ENCODE measurements at regions not wholly inside any gene's neighbourhood (a gene's known extent, or its start where the extent isn't known, plus 50 kb on each side); places are given as distances from the start of the nearest gene placed in this dataset.

GRCh38 chr5:145681216-145681615 lies 153.9 kb downstream of the PRELID2 start:
- no peak overlapping the region for H3K27ac ChIP-seq (ENCODE audit: low read length)
- no peak for TF ChIP-seq EZH2phosphoT487 (IDR thresholded peaks at IDR 0.05; ENCODE audit: low read depth)
- no peak for TF ChIP-seq CTCF (IDR thresholded peaks at IDR 0.05; ENCODE audit: low read depth, low read length)
- no peak overlapping the region for H3K9ac ChIP-seq (ENCODE audit: low read length)
- no peaks in the 10 kb centered on the region for H3K4me1 ChIP-seq (ENCODE audit: low read length)
- no peaks in the 10 kb centered on the region for H3K27me3 ChIP-seq (ENCODE audit: low read depth, low read length)
- H3K9me3 ChIP-seq (ENCODE audit: insufficient read depth, low read length): no peaks in the 10 kb centered on the region
- no peak overlapping the region for H3K4me2 ChIP-seq (ENCODE audit: low read length)
- no peaks in the 10 kb centered on the region for H3K79me2 ChIP-seq (ENCODE audit: low read length)
- H2AFZ ChIP-seq (ENCODE audit: low read depth, low read length): no peak overlapping the region
- no peak overlapping the region for H3K4me3 ChIP-seq (ENCODE audit: low read length)
- H3K36me3 ChIP-seq (replicated peaks; ENCODE audit: low read depth, low read length): no peaks in the 10 kb centered on the region
- no peaks in the 10 kb centered on the region for H4K20me1 ChIP-seq (ENCODE audit: insufficient read depth, low read length)

- Histone ChIP-seq H3K27ac (ENCODE audit: low read length) (no peak overlapping the region), H3K79me2 (ENCODE audit: low read length) (no peaks in the 10 kb centered on the region), H3K9ac (ENCODE audit: low read length) (no peak overlapping the region), H2AFZ (ENCODE audit: low read depth, low read length) (no peak overlapping the region), H3K27me3 (ENCODE audit: low read depth, low read length) (no peaks in the 10 kb centered on the region), H3K4me1 (ENCODE audit: low read length) (no peaks in the 10 kb centered on the region), H3K4me3 (ENCODE audit: low read length) (no peak overlapping the region), H3K9me3 (ENCODE audit: insufficient read depth, low read length) (no peaks in the 10 kb centered on the region), H3K36me3 (replicated peaks; ENCODE audit: low read depth, low read length) (no peaks in the 10 kb centered on the region), H4K20me1 (ENCODE audit: insufficient read depth, low read length) (no peaks in the 10 kb centered on the region), H3K4me2 (ENCODE audit: low read length) (no peak overlapping the region)
- TF ChIP-seq CTCF (IDR thresholded peaks at IDR 0.05; ENCODE audit: low read depth, low read length) (no peak), EZH2phosphoT487 (IDR thresholded peaks at IDR 0.05; ENCODE audit: low read depth) (no peak)
Observed at GRCh38 chr5:145680767-145681166, 154.4 kb downstream of the PRELID2 start.

GRCh38 chr5:145680169-145680568 lies 155.0 kb downstream of the PRELID2 start:
- no peaks in the 10 kb centered on the region for H3K36me3 ChIP-seq (replicated peaks; ENCODE audit: low read depth, low read length)
- no peak overlapping the region for H3K27ac ChIP-seq (ENCODE audit: low read length)
- no peaks in the 10 kb centered on the region for H3K4me1 ChIP-seq (ENCODE audit: low read length)
- H2AFZ ChIP-seq (ENCODE audit: low read depth, low read length): no peak overlapping the region
- no peaks in the 10 kb centered on the region for H3K9me3 ChIP-seq (ENCODE audit: insufficient read depth, low read length)
- TF ChIP-seq EZH2phosphoT487 (IDR thresholded peaks at IDR 0.05; ENCODE audit: low read depth) (no peak), CTCF (IDR thresholded peaks at IDR 0.05; ENCODE audit: low read depth, low read length) (peak; percentile 23)
- H3K4me3 ChIP-seq (ENCODE audit: low read length): no peak overlapping the region
- H3K9ac ChIP-seq (ENCODE audit: low read length): no peak overlapping the region
- H3K4me2 ChIP-seq (ENCODE audit: low read length): no peak overlapping the region
- H3K79me2 ChIP-seq (ENCODE audit: low read length): no peaks in the 10 kb centered on the region
- no peaks in the 10 kb centered on the region for H3K27me3 ChIP-seq (ENCODE audit: low read depth, low read length)
- no peaks in the 10 kb centered on the region for H4K20me1 ChIP-seq (ENCODE audit: insufficient read depth, low read length)

GRCh38 chr5:145678255-145678654 lies 156.9 kb downstream of the PRELID2 start:
- Histone ChIP-seq H4K20me1 (ENCODE audit: insufficient read depth, low read length) (no peaks in the 10 kb centered on the region), H3K4me2 (ENCODE audit: low read length) (no peak overlapping the region), H3K36me3 (replicated peaks; ENCODE audit: low read depth, low read length) (no peaks in the 10 kb centered on the region), H3K9ac (ENCODE audit: low read length) (no peak overlapping the region), H3K9me3 (ENCODE audit: insufficient read depth, low read length) (no peaks in the 10 kb centered on the region), H3K27ac (ENCODE audit: low read length) (no peak overlapping the region), H3K4me3 (ENCODE audit: low read length) (no peak overlapping the region), H3K79me2 (ENCODE audit: low read length) (no peaks in the 10 kb centered on the region), H2AFZ (ENCODE audit: low read depth, low read length) (no peak overlapping the region), H3K4me1 (ENCODE audit: low read length) (no peaks in the 10 kb centered on the region), H3K27me3 (ENCODE audit: low read depth, low read length) (no peaks in the 10 kb centered on the region)
- no peak for TF ChIP-seq CTCF (IDR thresholded peaks at IDR 0.05; ENCODE audit: low read depth, low read length)
- no peak for TF ChIP-seq EZH2phosphoT487 (IDR thresholded peaks at IDR 0.05; ENCODE audit: low read depth)
